GM19025 (cell line): ENCODE measurements at regions not wholly inside any gene's neighbourhood (a gene's known extent, or its start where the extent isn't known, plus 50 kb on each side); places are given as distances from the start of the nearest gene placed in this dataset.

Experiments used
- ATAC-seq: cut with Tn5 transposase; IDR thresholded peaks from one replicate; pipeline ENCODE4 v1.9.1; 2021; ENCODE audit warnings: mild to moderate bottlenecking, low read depth, moderate library complexity; ENCODE audit not compliant: unreplicated experiment

DNA sequence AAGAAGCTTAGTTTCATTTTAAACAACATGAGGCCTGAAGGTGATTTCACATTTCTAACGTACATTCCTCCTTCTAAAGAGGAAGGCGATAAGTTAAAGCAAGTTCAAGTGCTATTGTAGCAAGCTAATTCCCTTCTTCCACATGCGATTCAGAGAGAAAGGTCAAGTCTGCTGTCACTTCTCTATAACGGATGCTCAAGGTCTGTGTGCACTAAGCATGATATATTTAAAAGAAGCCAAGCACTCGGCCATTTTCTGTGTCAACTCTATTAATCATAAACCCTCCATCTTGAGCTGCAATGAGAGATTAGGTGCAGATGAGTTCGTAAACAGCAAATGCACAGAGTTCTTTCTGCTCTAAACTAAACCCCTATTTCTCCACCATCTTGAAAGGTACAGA, 568.8 kb upstream of the ZFHX3 start:
- no peak for ATAC-seq

DNA sequence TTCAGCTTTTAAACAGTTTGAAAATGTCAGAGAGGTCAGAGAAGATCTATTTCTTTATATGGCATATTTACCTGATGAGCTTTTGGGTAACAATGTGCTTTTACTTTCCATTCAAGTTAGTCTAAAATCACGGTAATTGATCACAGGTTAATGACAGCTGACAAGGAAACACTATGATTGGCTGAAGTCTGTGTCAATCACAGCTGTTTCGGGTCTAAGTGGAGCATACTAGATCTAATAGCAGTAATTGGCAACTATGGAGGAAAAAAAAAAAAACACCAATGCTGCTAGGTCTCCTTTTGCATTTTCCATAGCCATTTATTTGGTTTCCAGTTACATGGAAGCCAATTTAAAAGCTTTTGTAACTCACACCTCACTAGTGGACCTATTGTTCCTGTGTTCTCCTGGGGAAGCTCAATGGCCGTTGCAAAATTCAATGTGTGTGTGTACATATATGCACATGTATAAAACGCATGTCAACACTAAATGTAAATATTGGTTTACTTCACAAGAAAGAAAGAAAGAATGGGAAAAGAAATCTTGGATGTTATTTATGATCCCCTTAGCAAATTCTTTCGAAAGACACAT, 568.3 kb upstream of the ZFHX3 start:
- ATAC-seq, result no peak

DNA sequence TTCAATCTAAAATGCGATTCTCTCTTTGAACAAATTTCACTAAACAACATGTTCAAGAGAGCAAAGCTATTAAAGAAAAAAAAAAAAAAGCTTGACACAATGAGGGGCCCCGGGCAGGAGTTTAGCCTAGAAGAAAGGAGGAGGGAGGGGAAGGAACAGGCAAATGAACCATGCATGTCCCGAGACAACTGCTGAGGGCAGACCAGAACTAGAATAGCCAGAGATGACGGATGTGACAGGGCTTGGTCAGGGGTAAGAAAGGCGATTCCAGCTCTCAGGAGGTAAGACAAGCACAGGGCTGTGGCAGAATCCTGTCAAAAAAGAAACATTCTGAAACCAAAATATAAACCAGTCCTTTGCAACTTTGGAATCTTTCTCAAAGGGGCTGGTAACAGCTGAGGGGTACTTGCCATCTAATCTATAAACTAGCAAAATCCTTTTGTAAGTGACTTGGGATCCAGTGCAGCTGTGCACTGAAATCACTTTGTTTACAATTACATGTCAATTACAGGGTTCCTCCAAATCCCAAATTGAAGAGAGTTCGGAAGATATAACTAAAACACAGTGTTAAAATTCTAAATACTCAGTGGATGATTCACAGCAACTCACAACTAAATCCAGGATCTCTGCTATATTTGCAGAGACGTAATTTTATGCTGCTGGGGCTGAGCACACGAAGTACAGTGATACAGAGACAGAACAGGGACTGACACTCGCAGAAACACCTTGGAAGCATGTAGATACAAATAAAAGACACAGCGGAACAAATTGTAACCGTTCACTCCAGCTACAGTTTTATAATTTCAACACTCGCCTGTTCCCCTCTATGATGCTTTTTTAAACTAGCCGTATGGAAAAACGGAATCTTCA, 567.4 kb upstream of the ZFHX3 start:
- no peak for ATAC-seq

DNA sequence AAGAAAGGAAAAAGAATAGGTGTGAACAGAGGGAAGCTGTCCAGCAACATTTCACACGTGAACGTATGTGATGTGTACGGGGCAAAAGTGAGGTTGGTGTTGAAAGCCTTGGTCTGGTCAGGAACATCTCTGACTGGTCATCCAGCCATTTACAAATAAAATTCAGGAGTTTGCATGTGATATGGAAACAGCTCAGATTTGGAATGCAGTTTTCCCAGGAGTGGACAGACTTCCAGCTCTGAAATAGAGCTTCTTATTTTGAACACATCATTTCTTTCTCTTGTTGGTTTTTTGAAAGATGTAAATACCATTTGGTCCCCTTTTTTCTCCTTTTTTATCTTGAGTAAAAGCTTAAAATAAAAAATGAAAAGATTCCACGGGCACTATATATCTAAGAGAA, 566.2 kb upstream of the ZFHX3 start:
- ATAC-seq, result no peak

DNA sequence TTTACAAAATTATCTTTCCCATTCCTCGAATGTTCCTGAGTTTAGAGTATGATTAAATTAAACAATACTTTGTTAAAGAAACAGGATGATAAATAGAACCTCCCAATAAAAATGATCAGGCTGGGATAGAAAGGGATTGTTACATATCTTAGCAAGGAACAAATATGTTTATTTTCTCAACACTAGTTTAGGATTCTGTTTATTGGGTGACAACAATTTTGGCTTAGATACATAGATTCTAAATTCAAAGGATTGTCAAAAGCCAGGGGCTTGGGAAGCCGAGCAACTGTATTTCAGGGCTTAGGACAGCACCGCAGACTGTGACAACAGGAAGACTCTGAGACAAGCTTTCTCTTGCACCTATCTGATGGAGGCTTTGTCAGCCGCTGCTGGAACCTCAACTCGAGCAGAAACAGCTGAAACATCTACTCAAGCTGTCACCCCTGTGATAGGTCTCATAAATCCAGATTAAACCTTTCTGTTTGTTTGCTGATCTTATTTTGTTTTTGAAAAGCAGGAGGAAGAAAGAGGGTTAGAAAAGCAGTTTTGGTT, 562.8 kb upstream of the ZFHX3 start:
- no peak for ATAC-seq

DNA sequence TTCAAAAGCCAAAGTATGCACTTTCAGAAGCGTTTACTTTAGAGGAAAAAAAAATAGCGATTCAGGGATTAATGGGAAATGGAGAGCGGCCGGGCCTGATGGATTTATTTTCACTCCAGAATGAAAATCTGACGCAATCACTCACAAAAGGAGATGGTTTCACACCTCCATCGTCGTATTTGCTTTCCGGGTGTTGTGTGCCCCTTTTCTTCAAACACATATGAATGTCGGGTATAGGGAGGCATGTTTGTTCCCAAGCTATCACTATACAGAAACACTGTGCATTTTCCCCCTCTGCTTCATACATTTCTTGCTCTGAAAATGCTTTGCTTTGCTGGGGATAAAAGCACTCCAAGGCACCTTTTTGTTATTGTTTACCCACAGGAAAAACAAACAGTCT, 562.2 kb upstream of the ZFHX3 start:
- no peak for ATAC-seq

DNA sequence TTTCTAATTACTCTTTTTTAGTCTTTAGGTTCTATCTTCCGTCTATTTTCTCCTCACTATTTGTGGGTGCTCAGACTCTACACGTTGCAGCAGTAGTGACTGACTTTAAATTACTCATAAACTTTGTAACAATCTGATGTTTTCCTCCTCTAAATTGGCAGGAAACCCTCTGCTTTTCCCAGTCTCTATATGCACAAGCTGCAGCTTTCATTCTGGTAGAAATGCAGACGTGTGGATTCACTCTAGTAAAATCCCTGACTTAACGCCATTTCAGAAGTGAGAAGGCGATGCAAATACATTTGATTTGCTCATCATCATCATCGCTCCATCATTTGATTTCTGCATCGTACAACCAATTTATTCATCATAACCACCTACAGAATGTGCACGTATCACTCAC, 561.0 kb upstream of the ZFHX3 start:
- no peak for ATAC-seq

DNA sequence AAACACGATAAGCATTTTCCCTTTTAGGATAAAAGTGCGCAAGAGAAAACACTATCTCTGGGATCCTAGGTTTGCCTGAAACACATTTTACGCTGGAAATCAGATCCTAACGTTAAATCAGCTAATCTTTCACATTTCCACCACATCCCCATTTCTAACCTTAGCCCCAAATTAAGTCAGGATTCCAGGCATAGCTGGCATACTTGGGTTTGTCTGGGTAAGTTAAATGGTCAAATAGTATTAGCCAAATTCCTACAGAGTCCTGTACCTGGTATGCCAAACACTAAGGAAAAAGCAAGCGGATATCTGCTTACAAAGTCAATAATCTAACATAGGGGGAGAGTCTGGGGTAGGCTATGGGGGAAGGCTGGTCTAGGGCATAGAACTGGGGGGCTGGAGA, 557.4 kb upstream of the ZFHX3 start:
- ATAC-seq, result no peak

DNA sequence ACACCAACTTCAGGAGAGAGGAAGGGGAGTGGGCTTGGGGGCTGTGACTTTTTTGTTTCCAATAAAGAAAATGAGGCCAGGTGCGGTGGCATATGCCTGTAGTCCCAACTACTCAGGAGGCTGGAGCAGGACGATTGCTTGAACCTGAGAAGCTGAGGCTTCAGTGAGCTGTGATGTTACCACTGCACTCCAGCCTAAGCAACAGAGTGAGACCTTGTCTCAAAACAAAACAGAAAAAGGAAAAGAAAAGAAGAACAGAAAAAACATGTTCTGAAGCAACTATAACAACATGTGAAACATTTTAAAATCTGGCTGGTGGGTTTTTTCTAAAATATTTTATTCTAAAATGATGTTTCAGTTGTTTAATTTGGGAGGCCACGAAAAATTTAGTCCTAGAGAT, 554.0 kb upstream of the ZFHX3 start:
- no peak for ATAC-seq

DNA sequence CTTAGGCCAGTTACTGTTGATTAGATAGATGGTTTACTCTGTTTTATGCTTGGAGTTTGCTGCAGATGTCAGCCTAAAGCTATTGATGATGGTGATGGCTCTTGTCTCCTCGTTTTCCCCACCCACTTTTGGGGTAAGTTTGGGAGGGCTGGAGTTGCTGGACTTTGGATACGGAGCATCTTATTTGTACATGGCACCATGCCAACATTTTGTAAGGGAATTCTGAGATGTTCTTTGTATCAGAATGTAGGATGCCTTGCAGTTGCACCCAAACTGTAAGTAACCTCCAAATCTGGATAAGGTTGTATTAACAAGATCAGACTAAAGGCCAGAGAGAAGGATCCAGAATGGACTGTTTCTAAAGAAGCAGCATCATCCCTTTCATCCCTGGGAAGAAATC, 551.9 kb upstream of the ZFHX3 start:
- ATAC-seq, result no peak

DNA sequence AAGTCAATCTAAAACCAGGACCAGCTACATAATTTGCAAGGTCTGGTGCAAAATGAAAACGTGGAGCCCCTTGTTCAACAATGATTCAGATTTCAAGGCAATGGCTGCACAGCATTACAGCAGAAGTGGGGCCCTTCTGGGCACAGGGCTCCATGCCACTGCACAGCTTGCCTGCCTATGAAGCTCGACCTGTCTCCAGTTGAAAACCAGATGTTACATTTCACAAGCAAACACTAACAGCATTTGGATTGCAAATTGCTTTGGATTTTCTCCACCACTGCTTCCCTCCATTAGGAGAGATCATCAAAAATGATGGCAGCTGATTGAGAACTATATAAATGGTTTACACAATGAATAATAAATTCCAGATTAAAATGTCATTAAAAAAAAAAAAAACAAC, 551.4 kb upstream of the ZFHX3 start:
- ATAC-seq, result no peak

DNA sequence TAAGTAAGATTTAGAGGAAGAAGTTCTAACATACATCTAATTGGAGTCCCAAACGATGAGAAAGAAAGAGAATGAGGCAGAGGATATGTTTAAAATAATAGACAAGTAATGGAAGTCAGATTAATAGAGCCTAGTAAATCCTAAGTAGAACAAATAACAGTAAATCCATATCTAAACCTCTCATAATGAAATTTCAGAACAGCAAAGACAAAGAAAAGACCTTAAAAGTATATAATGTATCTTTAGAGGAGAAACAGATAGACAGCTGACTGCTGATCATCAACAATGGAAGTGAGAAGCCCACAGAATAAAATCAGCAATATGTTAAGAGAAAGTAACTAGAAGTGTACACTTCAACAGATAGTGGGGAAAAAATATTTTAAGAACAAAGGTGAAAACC, 536.2 kb upstream of the ZFHX3 start:
- ATAC-seq, result no peak

DNA sequence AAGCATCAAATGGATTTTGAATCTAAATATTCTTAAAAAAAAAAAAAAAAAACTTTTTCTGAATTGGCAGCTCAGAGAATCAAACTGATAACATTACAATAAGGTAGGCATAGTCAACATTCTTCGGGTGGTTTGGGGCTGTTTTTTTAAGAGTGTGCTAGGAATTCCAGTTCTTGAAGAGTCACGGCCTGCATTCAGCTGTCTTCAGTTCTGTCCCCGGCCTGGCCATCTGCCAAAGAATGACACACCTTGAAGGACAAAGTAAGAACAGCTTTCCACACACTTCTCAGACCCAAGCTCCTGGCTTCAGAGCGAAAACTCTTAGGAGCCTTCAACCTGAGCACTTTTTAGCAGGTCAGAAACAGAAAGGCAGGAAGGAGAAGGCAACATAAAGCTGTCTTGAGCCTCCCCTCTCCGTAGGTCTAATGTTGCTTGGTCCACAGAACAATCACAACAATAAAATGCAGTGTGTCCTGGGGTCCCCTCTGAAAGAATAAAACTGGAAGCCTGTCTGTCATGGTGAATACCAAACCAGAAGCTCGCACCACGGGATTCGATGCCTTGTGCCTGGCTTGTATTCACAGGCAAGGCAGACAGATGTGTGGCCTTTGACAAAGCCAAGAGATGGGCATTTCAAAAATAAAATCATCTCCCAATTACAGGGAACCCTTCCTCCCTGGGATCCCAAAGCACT, 524.4 kb upstream of the ZFHX3 start:
- ATAC-seq, result no peak

DNA sequence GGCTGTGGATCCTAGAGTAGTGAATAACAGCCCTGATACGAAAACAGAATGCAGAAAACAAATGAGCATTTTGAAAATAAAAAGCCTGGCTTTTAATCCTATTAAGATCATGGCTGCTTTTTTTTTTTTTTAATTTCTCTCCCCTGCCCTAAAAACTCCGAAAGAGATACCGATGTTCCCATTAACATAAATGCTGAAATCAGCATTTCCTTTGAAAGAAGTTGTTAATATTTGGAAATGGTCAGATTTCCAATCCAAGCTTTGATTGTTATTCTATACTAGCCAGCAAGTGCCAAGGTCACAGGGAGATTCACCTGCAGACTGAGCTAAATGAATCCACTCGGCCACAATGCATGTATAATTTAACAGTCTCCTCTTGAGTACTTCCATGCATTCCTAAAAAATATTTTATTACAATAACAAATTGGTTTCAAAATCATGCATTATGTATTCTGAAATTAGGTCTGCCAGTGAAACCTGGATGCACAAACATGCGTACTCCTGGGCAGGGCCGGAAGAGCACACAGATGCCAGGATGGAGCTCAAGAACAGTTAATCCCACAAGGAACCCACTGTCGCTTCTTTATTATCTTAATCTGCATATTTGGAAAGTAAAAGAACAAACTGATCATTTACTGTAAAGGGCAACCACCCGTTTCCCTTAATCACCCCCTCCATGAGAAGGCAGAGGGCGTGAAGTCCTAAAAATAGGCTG, 521.5 kb upstream of the ZFHX3 start:
- no peak for ATAC-seq

DNA sequence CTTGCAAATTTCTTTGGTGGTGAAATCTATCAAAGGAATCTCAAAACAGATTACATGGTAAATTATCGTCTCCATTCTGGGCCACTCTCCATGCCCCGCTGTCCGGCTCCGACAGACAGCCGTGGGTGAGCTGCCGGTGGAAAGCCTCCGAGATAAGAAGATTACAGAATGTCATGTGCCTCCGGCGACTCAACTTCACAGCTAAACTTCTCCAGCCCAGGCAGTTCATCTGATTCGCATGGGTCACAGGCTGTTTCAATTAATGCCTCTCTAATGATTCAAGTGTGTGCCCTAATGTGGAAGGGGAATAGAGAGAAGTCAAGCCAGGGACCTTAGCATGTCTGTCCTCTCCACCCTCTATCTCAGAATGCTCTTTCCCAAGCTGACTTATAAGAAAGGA, 520.8 kb upstream of the ZFHX3 start:
- no peak for ATAC-seq

DNA sequence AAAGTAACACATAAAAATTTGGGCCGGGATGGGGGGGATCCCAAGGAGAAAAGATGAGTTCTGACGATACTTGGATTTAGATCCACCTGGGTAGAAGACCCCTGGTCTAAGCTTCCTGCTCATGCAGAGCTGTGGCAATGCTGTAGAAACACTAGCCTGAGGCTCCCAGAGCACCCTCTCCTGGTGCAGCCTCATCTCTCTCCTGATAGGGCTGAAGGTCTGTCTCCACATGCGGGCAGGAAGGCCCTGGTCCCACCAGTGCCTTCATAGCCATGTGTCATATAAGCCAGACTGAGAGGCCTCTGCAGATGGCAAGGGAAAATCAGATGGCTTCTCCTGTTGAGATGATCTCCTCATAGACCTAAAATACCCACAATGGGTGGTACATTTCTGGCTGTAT, 518.0 kb upstream of the ZFHX3 start:
- no peak for ATAC-seq

DNA sequence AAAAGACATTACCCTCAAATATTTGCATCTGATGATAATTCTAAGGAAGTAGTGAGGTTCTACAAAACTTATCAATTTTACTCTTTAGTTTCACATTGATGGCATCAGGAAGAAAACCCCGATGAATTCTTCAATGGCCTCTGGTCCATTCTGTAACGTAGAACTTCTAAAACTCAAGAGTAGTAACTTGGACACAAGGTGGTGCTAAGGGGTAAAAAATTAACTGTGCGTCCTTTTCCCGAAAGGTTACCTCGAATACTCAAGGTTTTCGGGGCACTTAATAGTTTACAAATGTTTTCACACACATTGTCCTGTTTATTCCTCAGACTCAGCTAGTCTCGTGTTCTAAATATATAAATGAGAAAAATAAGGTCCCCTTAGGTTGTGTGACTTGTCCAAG, 517.3 kb upstream of the ZFHX3 start:
- ATAC-seq, result no peak

DNA sequence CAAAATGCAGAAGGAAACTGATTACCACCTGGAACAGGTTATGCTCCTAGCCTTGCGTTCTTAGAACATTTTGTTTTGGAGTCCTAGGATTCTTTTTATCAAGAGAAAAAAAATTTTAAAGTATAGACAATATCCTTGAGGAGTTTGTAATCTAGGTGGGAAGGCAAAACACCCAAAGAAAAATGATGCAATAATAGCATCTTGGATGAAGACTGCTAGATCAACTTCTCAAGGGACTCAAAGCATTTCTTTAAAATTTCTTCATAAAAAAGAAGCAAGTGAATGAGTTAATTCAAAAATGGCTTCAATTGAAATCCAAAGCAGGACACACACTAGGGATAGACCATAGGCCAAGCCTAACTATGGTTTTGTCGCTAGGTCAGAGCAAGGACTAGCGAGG, 515.8 kb upstream of the ZFHX3 start:
- ATAC-seq, result no peak

DNA sequence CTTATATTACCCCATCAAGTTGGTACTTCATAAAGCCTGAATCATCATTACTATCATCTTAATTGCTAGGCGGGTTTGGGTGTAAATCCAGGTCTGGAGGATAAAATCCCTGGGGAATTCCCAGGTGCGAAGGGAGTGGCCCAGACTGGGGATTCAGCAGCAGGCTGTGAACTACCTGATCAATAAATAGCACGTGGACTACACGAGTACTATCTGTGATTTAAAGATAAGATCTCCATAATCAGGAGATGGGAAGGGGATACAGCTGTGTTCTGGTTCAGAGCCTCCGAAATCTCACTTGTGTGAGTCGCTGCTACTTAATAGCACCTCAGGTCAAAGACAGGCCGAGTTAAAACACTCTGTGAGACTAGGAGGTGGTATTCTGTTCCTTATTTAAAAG, 512.6 kb upstream of the ZFHX3 start:
- ATAC-seq, result no peak

DNA sequence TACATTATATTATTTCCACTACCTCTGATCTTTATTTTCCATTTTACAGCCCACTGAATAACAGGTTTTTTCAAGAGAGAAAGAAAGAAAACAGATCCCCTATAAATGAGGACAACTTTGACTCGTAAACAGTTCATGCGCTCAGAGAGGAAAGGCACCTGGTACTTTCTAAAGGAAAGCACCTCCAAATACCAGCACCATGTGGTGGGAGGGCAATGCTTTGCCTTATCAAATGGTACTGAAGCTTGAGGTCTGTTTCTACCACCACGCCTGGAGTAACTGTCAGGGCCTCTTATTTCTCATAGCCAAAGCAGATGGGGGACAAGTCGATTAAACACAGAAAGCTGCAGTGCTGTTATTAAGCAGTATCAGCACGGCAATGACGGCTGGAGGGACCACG, 510.3 kb upstream of the ZFHX3 start:
- ATAC-seq, result no peak
